GM23338 (cell line): ENCODE measurements at regions not wholly inside any gene's neighbourhood (a gene's known extent, or its start where the extent isn't known, plus 50 kb on each side); places are given as distances from the start of the nearest gene placed in this dataset.

Experiments
- ATAC-seq: fragments of 200-7000 bp; cut with Tn5 transposase; 3 replicates; pipeline ENCODE4 v1.9.1; 2020
- DNase-seq: peaks from one replicate; pipeline ENCODE4 v3.0.0-alpha.2; 2015; ENCODE audit warnings: low spot score
- H2AFZ ChIP-seq: fragments of 200-600 bp; sonication (generic); 2 replicates; pipeline ENCODE4 v1.8.0; 2016; ENCODE audit warnings: antibody characterized with exemption, mild to moderate bottlenecking, moderate library complexity
- H3F3A ChIP-seq: fragments of 200-600 bp; sonication (generic); replicated peaks from 2 replicates; pipeline ENCODE4 v1.8.0; 2017; ENCODE audit warnings: antibody characterized with exemption, mixed run types, low read depth
- H3K27ac ChIP-seq: fragments of 200-600 bp; sonication (generic); 2 replicates; pipeline ENCODE4 v1.6.1; 2016; ENCODE audit warnings: low read depth
- H3K27me3 ChIP-seq: fragments of 200-600 bp; sonication (generic); 2 replicates; pipeline ENCODE4 v1.8.0; 2016; ENCODE audit warnings: mild to moderate bottlenecking, mixed run types, moderate library complexity; ENCODE audit not compliant: insufficient read depth
- H3K36me3 ChIP-seq: fragments of 200-600 bp; sonication (generic); 2 replicates; pipeline ENCODE4 v1.8.0; 2016; ENCODE audit warnings: mild to moderate bottlenecking; ENCODE audit not compliant: insufficient read depth
- H3K4me1 ChIP-seq: fragments of 200-600 bp; sonication (generic); 2 replicates; pipeline ENCODE4 v1.8.0; 2016; ENCODE audit warnings: mild to moderate bottlenecking, moderate library complexity; ENCODE audit not compliant: insufficient read depth
- H3K4me2 ChIP-seq: fragments of 200-600 bp; sonication (generic); 2 replicates; pipeline ENCODE4 v1.7.1; 2017; ENCODE audit warnings: mixed run types
- H3K4me3 ChIP-seq: fragments of 200-600 bp; sonication (generic); 2 replicates; pipeline ENCODE4 v1.6.1; 2016; ENCODE audit warnings: mixed run types
- H3K79me2 ChIP-seq: fragments of 200-600 bp; sonication (generic); replicated peaks from 2 replicates; pipeline ENCODE4 v1.8.0; 2017; ENCODE audit warnings: mild to moderate bottlenecking; ENCODE audit not compliant: insufficient read depth
- H3K9me2 ChIP-seq: fragments of 200-600 bp; sonication (generic); 2 replicates; pipeline ENCODE4 v1.8.0; 2017; ENCODE audit not compliant: insufficient read depth
- H4K20me1 ChIP-seq: fragments of 200-600 bp; sonication (generic); replicated peaks from 2 replicates; pipeline ENCODE4 v1.8.0; 2017; ENCODE audit warnings: mild to moderate bottlenecking; ENCODE audit not compliant: insufficient read depth
- H3K27ac Mint-ChIP-seq: 2 replicates; pipeline ENCODE4 v1.8.0; 2020; ENCODE audit warnings: inconsistent platforms, mild to moderate bottlenecking, moderate library complexity, mixed read lengths
- H3K27me3 Mint-ChIP-seq: 3 replicates; pipeline ENCODE4 v1.8.0; 2022; ENCODE audit warnings: low read depth, mild to moderate bottlenecking, moderate library complexity, mixed read lengths, inconsistent platforms; ENCODE audit not compliant: insufficient read depth, poor library complexity
- H3K36me3 Mint-ChIP-seq: 3 replicates; pipeline ENCODE4 v1.8.0; 2021; ENCODE audit warnings: low read depth, mild to moderate bottlenecking, inconsistent platforms, moderate library complexity, mixed read lengths
- H3K4me1 Mint-ChIP-seq: 3 replicates; pipeline ENCODE4 v1.8.0; 2020; ENCODE audit warnings: mild to moderate bottlenecking, inconsistent platforms, mixed read lengths
- H3K4me3 Mint-ChIP-seq: 3 replicates; pipeline ENCODE4 v1.8.0; 2021; ENCODE audit warnings: moderate library complexity, mild to moderate bottlenecking, inconsistent platforms, mixed read lengths
- H3K9me3 Mint-ChIP-seq: 3 replicates; pipeline ENCODE4 v1.8.0; 2020; ENCODE audit warnings: moderate library complexity, mild to moderate bottlenecking, inconsistent platforms, mixed read lengths
- CREB1 ChIP-seq: fragments of 250-450 bp; sonication (Bioruptor Pico); IDR thresholded peaks from 2 replicates; pipeline ENCODE4 v1.5.0; 2020; ENCODE audit warnings: low read depth, mild to moderate bottlenecking, moderate library complexity
- CTCF ChIP-seq, 2 experiments: fragments of 200-600 bp in 1 of 2; sonication (generic) in 1 of 2; conservative IDR thresholded peaks; 2 replicates each; pipeline versions ENCODE4 v1.5.1 to v1.6.1; 2016 to 2017; ENCODE audit warnings: antibody characterized with exemption in 2 of 2, low read depth in 2 of 2, mild to moderate bottlenecking in 2 of 2, moderate library complexity in 1 of 2
- ETS1 ChIP-seq: IDR thresholded peaks from 2 replicates; pipeline ENCODE4 v1.6.1; 2016; ENCODE audit warnings: antibody characterized with exemption
- EZH2 ChIP-seq: fragments of 200-600 bp; sonication (generic); IDR thresholded peaks from one replicate; pipeline ENCODE4 v1.8.0; 2017; ENCODE audit warnings: antibody characterized with exemption, mild to moderate bottlenecking, low read depth; ENCODE audit not compliant: unreplicated experiment
- EZH2phosphoT487 ChIP-seq: fragments of 200-600 bp; sonication (generic); IDR thresholded peaks from one replicate; pipeline ENCODE4 v1.8.1; 2018; ENCODE audit warnings: antibody characterized with exemption; ENCODE audit not compliant: unreplicated experiment
- JUNB ChIP-seq: IDR thresholded peaks from one replicate; pipeline ENCODE4 v1.6.1; 2016; ENCODE audit warnings: antibody characterized with exemption; ENCODE audit not compliant: unreplicated experiment
- NANOG ChIP-seq: IDR thresholded peaks from 2 replicates; pipeline ENCODE4 v1.6.1; 2016; ENCODE audit warnings: antibody characterized with exemption, borderline replicate concordance
- POLR2AphosphoS5 ChIP-seq: IDR thresholded peaks from 2 replicates; pipeline ENCODE4 v1.6.1; 2016; ENCODE audit warnings: antibody characterized with exemption, low read depth
- REST ChIP-seq: IDR thresholded peaks from one replicate; pipeline ENCODE4 v1.6.1; 2018; ENCODE audit warnings: antibody characterized with exemption; ENCODE audit not compliant: unreplicated experiment
- STAT1 ChIP-seq: IDR thresholded peaks from one replicate; pipeline ENCODE4 v1.6.1; 2016; ENCODE audit warnings: antibody characterized with exemption; ENCODE audit not compliant: unreplicated experiment
- ZNF114 ChIP-seq: fragments of 250-450 bp; sonication (Bioruptor Pico); IDR thresholded peaks from 2 replicates; pipeline ENCODE4 v1.5.0; 2020; ENCODE audit warnings: mild to moderate bottlenecking, moderate library complexity
- ZNF331 ChIP-seq: fragments of 250-450 bp; sonication (Bioruptor Pico); IDR thresholded peaks from 2 replicates; pipeline ENCODE4 v1.5.0; 2020; ENCODE audit warnings: low read depth, mild to moderate bottlenecking, moderate library complexity
- ZNF462 ChIP-seq: fragments of 250-450 bp; sonication (Bioruptor Pico); IDR thresholded peaks from 2 replicates; pipeline ENCODE4 v1.5.0; 2020; ENCODE audit warnings: mild to moderate bottlenecking, moderate library complexity

- no peak for ATAC-seq
These were observed 849.4 kb downstream of the LRRTM4 start for GRCh38 chr2:76672798-76673197.

More at GRCh38 chr2:76672798-76673197, 849.4 kb downstream of the LRRTM4 start:
- Histone ChIP-seq H3K4me3 (no peak overlapping the region), H3K27me3 (no peaks in the 10 kb centered on the region), H3K4me1 (peaks cover 3% of the 10 kb centered on the region; the same call in 1 of the 2 replicates), H3K79me2 (no peaks in the 10 kb centered on the region), H2AFZ (no peak overlapping the region), H3K36me3 (no peaks in the 10 kb centered on the region), H3F3A (no peaks in the 10 kb centered on the region), H3K27ac (no peak overlapping the region), H4K20me1 (no peaks in the 10 kb centered on the region), H3K4me2 (no peak overlapping the region), H3K9me2 (no peaks in the 10 kb centered on the region)
- DNase-seq: no peak
- TF ChIP-seq JUNB (no peak), EZH2 (no peak), NANOG (no peak), ZNF114 (no peak), STAT1 (no peak), CTCF (conservative IDR thresholded peaks at IDR 0.05; ENCODE audit: low read depth in 2 of 2) (no peak), ZNF331 (CRISPR knock-in tag) (no peak), REST (no peak), EZH2phosphoT487 (no peak), ETS1 (no peak), POLR2AphosphoS5 (no peak), ZNF462 (no peak), CREB1 (no peak)
- no peaks in the 10 kb centered on the region for H3K27me3 Mint-ChIP-seq
- H3K4me1 Mint-ChIP-seq: peaks cover 10% of the 10 kb centered on the region; the same call in 2 of the 3 replicates
- no peaks in the 10 kb centered on the region for H3K36me3 Mint-ChIP-seq
- H3K9me3 Mint-ChIP-seq: no peaks in the 10 kb centered on the region
- H3K4me3 Mint-ChIP-seq: no peak overlapping the region
- H3K27ac Mint-ChIP-seq: no peak overlapping the region
